ENCODE measurements at regions not wholly inside any gene's neighbourhood (a gene's known extent, or its start where the extent isn't known, plus 50 kb on each side); places are given as distances from the start of the nearest gene placed in this dataset.

DNA sequence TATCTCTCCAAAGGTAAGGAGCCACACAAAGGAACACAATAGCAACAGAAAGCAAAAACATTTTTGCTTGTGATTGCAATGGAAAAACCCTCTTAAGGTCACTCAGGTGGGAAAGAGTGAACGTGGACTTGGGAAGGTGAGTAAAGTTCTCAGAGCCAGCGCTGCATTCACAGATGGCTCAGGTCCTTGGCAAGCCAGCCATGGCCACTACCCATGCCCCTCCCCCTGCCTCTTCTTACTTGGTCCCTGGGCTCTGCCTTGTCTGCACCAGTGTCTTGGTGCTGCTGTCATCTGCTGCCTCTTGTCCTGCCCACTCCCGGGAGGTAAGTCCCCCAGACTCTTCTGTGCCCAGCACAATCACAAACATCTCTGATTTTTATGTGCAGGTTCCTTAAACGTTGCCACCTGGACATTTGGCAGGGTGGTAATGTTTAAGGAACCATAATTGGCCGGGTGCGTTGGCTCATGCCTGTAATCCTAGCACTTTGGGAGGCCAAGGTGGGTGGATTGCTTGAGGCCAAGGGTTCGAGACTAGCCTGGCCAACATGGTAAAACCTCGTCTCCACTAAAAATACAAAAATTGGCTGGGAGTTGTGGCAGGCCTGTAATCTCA is 74.6 kb downstream of the FEM1C start:
- no peak overlapping the region for H3K4me3 ChIP-seq (ENCODE audit: low read length)
- DNase-seq (ENCODE audit: low read depth): no peak
- TF ChIP-seq, protein P1, sequence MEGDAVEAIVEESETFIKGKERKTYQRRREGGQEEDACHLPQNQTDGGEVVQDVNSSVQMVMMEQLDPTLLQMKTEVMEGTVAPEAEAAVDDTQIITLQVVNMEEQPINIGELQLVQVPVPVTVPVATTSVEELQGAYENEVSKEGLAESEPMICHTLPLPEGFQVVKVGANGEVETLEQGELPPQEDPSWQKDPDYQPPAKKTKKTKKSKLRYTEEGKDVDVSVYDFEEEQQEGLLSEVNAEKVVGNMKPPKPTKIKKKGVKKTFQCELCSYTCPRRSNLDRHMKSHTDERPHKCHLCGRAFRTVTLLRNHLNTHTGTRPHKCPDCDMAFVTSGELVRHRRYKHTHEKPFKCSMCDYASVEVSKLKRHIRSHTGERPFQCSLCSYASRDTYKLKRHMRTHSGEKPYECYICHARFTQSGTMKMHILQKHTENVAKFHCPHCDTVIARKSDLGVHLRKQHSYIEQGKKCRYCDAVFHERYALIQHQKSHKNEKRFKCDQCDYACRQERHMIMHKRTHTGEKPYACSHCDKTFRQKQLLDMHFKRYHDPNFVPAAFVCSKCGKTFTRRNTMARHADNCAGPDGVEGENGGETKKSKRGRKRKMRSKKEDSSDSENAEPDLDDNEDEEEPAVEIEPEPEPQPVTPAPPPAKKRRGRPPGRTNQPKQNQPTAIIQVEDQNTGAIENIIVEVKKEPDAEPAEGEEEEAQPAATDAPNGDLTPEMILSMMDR (IDR thresholded peaks at IDR 0.05; ENCODE audit: insufficient read depth, low read depth, low read length, missing control alignments): no peak

DNA sequence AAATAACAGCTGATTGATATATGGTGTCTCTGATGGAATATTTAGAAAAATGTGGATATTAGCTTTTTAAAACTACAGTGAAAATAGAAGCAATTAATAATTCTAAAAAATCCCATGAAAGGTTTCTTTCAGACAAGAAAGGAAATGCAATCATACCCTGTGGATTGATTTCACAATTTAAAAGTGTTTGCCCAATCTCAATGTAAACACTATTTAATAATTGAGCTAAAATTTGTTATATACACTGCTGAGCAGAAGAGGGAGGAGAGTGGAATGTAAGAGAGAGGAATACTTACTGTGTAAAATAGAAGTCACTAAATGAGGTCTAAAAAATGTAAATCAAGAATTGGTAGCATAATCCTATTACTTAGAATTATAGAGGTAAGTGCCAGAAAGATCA is 76.9 kb downstream of the FEM1C start:
- H3K4me3 ChIP-seq (ENCODE audit: low read length): no peak overlapping the region
- TF ChIP-seq, protein P1 (IDR thresholded peaks at IDR 0.05; ENCODE audit: insufficient read depth, low read depth, low read length, missing control alignments): no peak
- no peak for DNase-seq (ENCODE audit: low read depth)

DNA sequence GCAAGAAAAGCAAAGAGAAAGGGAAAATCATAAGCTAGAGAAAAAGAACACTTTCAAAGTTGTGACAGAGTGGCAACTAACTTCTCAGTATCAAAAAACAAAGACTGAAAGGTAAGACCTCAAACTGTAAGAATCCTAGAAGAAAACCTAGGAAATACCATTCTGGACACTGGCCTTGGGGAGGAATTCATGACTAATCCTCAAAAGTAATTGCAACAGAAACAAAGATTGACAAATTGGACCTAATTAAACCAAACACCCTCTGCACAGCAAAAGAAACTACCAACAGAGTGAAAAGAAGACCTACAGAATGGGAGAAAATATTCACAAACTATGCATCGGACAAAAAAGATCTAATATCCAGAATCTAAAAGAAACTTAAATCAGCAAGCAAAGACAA is 79.1 kb downstream of the FEM1C start:
- TF ChIP-seq, protein P1 (IDR thresholded peaks at IDR 0.05; ENCODE audit: insufficient read depth, low read depth, low read length, missing control alignments): no peak
- no peak overlapping the region for H3K4me3 ChIP-seq (ENCODE audit: low read length)
- DNase-seq (ENCODE audit: low read depth): no peak

DNA sequence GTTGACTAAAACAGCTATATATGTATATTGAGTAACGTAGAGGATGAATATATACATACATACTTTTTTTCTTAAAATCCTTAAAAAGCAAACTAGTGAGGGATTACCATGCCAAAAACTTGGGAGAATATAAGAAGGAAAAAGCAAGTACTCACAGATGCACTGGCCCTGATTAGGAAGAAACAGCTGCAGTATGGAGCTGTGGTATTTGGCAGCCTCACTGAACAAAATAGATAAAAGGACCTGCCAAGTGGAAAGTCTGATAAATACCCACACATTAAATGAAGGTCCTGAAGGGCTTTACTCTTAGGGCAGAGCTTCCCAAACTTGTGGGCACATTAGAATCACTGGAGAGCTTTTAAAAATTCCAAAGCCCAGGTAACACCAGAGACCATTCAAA is 80.6 kb downstream of the FEM1C start:
- TF ChIP-seq, protein P1 (IDR thresholded peaks at IDR 0.05; ENCODE audit: insufficient read depth, low read depth, low read length, missing control alignments): no peak
- DNase-seq (ENCODE audit: low read depth): no peak

DNA sequence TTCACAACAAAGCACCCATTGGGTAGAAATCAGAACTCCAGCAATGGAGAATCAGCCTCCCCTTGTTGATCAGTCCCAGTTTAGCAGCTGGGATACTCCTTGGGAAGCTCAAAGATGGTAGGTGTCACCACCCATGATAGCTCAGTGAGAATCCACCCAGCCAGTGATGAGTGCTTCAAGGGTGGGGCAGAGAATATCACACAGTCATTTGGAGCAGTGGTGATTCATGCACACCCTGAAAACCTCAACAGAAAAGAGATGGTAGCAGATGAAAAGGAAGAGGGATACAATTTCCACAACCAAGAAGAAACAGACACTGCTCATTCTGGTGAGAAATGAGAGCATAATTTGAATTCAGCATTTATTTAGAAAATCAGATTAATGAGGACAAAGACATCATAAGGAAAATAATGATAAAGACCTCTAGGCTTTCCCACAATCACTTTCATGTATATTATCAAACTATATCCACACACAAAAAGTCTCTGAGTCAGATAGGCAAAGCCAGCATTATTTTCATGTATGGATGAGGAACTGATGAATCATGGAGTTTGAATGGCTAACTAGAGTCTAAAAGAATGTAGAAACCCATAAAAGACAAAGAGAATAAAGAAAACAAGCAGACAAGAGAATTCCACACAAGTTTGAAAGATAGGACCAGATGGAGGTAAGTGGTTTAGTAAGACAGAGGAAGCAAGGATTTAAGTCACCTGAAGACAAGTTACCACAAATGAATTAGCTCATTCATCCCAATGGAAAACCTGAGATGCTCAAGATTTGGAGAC is 82.9 kb downstream of the FEM1C start:
- DNase-seq (ENCODE audit: low read depth): peak; percentile 93
- H3K4me3 ChIP-seq (ENCODE audit: low read length): no peak overlapping the region
- TF ChIP-seq, protein P1 (IDR thresholded peaks at IDR 0.05; ENCODE audit: insufficient read depth, low read depth, low read length, missing control alignments): no peak

More for the DNA sequence above, 80.6 kb downstream of the FEM1C start:
- H3K4me3 ChIP-seq (ENCODE audit: low read length): no peak overlapping the region

DNA sequence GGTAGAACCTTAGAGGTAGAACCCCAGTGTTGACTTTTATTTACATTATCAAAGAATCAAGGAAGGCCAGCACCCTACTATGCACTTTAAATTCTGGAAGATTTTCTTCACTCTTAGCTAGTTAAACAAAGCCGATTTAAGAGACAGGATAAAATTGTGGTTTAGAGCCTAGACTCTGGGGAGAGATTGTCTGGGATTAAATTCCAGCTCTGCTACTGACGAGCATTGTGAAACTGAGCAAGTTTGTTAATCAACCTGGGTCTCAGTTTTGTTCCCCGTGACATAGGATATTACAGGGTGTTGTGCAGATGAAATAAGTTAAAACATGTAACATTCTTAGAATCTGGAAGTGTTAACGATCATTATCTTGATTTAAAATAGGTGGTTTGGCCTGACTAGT is 83.5 kb downstream of the FEM1C start:
- no peak for DNase-seq (ENCODE audit: low read depth)
- H3K4me3 ChIP-seq (ENCODE audit: low read length): no peak overlapping the region
- TF ChIP-seq, protein P1 (IDR thresholded peaks at IDR 0.05; ENCODE audit: insufficient read depth, low read depth, low read length, missing control alignments): no peak

Data from epithelial cell of esophagus (primary cell).